HG03565 (cell line): ENCODE measurements at regions not wholly inside any gene's neighbourhood (a gene's known extent, or its start where the extent isn't known, plus 50 kb on each side); places are given as distances from the start of the nearest gene placed in this dataset.

Experiments used
- ATAC-seq: cut with Tn5 transposase; IDR thresholded peaks from one replicate; pipeline ENCODE4 v1.9.1; 2021; ENCODE audit warnings: mild to moderate bottlenecking, moderate library complexity; ENCODE audit not compliant: unreplicated experiment

GRCh38 chr17:63125987-63126386, 160.0 kb downstream of the TANC2 start:
- ATAC-seq: no peak

- ATAC-seq: no peak
Observed at GRCh38 chr17:63126607-63127006, 160.6 kb downstream of the TANC2 start.

GRCh38 chr17:63132459-63132911, 166.4 kb downstream of the TANC2 start:
- ATAC-seq: no peak

- no peak for ATAC-seq
Observed at GRCh38 chr17:63133491-63133890, 167.5 kb downstream of the TANC2 start.

DNA sequence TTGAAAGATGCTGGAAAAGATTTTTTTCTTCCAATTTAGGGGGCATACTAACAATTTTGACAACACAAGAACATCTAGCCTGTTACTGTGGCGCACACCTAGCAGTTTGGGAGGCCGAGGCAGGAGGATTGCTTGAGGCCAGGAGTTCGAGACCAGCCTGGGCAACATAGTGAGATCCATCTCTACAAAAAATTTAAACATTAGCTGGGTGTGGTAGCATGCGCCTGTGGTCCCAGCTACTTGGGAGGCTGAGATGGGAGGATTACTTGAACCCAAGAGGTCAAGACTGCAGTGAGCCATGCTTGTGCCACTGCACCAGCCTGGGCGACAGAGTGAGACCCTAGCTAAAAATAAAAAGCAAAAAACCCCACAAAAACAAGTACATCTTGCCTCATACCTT, 168.8 kb downstream of the TANC2 start:
- ATAC-seq: no peak

DNA sequence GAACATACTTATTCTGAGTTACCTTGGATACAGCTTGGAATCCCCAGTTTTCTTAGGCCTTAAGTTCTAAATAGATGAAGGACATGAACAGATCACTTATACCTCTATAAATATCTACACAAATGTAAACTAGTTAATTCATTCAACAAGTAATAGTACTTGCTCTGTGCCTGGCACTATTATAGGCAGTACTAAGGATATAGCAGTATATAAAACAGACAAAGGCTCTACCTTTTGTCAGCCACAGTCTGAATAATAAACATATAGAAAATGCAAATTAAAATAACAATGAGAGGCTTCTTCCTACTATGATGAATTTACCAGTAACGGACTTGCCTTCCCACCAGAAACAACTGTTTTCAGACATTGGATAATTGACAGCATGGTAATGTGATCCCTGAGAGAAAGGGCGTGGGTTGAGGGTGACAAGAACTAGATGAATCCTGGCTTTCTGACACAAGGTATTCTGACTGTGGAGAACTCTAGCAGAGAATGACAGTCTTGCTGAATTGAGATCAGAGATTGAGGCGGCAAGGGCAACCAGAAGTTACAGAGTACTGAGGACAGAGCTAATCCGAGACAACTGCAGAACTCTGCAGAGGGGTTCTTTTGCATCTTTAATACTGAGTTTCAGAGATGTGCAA, 170.5 kb downstream of the TANC2 start:
- no peak for ATAC-seq

- ATAC-seq: no peak
Observed at GRCh38 chr17:63137163-63137562, 171.1 kb downstream of the TANC2 start.

- no peak for ATAC-seq
Observed at GRCh38 chr17:63138713-63139112, 172.7 kb downstream of the TANC2 start.

- no peak for ATAC-seq
Observed at GRCh38 chr17:63139356-63139755, 173.3 kb downstream of the TANC2 start.

GRCh38 chr17:63140255-63140654, 174.2 kb downstream of the TANC2 start:
- no peak for ATAC-seq

DNA sequence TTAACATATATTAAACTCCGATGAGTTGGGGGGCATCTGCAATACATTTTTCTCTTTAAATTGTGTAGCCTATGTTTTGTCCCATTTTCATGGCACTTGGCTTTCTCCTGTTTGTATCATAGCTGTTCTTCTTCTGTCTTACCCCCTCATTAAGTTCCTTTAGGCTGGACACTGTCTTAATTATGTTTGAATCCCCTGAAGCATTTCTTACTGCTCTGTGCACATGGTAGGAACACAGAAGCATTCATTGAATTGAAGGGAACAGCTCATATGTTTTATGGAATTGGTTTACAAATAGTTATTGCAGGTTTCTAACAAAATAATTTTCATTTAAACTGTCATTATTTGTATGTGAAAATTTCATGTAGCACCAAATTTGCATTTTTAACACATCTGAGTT, 176.8 kb downstream of the TANC2 start:
- no peak for ATAC-seq

DNA sequence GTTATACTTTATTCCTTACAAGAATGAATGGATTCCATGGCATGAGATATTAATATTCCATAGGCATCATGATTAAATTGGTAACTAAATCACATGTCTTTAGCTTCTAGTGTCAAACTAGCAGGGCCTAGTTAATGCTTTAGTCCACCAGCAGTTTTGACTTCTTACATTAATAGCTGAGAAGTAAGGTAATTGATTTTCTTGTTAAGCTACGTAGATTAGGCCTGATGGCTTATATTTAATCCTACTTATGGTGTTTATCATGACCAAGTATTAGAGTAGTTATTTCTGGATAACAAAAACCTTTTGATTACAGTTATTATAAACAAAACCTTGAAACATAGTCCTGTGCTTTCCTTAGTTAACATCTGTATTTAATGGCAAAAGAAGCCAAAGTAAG, 184.5 kb downstream of the TANC2 start:
- ATAC-seq: no peak

DNA sequence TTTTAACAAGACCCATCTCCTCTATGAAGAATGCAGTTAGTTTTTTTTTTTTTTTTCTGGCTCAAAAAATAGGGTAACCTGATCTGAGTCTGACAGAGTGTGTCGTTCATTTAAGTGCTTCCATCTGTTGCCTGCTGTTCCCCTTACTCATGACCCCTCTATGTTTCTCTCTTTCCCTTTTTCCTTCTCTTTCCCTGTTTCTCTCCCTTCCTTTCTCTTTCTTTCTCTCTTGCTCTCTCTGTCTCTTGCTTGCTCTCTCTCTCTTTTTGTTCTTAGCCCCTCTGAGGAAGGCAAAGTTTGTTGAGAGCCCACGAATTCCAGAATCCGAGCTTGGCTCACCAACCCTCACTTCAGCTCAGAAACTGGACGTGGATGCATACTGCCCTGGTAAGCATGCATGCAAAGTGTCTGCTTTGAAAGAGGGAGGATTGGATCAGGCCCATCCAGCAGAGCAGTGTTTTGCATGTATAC, 185.0 kb downstream of the TANC2 start:
- ATAC-seq: no peak

DNA sequence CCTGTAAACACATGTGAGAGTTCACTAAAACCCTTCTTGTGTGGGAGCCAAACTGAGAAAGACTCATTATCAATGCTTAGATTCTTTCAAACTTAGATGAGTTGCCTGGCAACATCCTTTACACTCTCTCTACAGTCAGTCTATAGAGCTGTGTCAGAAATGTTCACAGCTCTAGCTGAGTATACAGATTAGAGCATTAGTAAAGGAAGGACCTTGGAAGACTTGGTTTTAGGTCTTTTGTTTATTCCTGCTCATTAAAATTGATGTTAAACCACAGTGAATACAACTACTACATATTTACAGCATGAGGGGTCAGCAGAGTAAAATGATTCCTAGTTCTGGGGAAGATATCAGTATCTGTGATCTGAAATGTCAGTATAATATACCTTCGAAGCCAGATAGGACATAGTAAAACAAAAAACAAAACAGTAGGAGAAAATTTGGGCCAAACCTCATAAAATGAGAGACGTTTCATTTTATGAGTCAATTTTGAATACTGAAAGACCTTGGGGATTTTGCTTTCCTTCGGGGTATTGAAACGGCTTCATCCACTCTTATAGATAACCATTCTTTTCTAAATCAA, 186.0 kb downstream of the TANC2 start:
- no peak for ATAC-seq

DNA sequence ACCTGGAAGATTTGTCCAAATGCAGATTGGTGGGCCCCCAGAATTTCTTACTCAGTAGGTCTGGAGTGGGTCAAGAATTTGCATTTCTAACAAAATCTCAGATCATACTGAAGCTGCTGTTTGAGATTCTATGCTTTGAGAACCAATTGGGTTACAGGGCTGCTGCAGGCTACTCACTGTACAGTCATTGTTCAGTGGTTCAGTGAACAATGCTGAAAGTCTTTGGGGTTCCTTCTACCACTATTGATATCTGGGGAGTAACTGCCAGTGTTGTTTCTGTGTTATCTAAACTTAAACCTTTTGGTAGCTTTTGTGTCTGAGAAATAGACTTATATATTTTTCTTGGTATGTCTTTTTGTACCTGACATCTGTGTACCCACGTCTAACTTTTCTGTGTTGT, 187.5 kb downstream of the TANC2 start:
- ATAC-seq: no peak

DNA sequence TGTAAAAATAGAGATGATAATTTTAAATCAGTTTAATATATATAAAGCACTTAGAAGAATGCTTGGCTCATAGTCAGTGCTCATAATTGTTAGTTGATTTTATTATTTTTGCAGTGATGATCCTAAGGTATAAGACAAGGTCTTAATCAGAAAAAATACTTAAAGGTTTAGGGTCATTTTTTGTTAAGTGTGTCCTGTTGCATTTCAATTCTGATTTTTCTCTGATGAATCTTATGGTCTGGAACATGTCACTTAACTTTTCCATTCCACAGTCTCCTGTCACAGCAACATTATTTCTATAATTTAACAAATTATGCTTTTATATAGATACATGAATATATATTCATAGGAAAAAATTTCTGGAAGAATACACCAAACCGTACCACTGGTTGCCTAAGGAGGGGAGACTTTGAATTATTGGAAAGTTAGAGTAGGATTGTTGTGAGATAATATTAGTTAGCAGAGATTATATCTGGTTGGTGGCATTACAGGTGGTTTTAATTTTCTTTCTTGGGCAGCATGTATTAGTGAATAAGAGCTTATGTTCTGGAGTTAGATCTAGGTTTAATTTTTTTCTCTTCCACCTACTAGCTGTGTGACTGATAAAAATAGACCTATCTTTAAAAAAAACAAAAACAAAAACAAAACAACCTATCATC, 188.7 kb downstream of the TANC2 start:
- no peak for ATAC-seq

GRCh38 chr17:63156986-63157385, 191.0 kb downstream of the TANC2 start:
- ATAC-seq: no peak

GRCh38 chr17:63162406-63163157, 196.5 kb downstream of the TANC2 start:
- ATAC-seq: no peak

DNA sequence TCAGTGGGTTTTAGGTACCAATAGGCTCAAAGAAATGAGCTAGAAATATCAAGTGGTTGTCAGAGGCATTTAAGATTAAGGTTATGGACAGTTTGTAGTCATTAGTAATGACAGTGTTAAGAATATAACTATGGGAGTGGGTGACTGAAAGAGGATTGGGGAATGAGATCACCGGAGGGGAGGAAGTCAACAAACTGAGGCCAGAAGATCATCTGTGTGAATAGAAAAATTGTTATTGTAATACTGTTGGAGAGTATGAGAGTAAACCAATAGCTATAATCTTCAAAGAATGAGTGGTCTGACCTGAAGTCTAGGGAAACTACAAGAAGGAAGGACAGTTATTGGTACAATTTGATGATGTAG, 197.1 kb downstream of the TANC2 start:
- ATAC-seq: no peak

DNA sequence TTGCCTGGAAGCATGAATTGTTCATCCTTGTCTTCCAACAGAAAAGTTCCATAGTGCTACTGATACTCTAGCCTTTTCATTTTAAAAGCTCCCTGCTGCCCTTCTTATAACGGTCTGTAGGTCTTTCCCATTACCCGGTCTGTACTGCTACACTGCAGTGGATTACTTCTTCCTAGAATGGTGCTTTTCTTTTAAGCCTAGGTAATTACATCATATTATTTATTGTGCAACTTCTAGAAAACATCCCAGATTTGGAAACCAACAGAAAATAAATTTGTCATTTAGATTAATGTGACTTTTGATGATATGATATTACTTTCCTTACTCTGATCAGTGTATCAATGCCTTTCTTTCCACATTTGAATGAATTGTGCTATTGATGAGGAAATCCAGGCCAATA, 199.4 kb downstream of the TANC2 start:
- ATAC-seq: no peak

DNA sequence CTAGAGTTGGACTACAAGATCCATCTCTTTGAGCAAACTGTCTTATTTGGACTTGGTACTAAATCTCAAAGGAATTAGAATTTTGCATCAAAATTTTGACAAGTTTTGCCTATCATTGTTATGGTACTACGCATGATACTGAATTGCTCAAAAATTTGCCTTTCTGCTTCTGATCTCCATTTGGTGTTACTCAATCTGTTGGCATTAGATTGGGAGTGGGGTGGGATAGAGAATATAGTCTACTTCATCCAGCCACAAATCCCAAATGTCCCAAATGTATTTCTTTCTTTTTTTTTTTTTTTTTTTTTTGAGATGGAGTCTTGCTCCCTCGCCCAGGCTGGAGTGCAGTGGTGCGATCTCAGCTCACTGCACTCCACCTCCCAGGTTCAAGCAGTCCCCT, 204.8 kb downstream of the TANC2 start:
- ATAC-seq: no peak
